ENCODE measurements at regions not wholly inside any gene's neighbourhood (a gene's known extent, or its start where the extent isn't known, plus 50 kb on each side); places are given as distances from the start of the nearest gene placed in this dataset.

- Histone ChIP-seq H2BK15ac (replicated peaks; ENCODE audit: low read depth) (no peak overlapping the region), H3K23ac (ENCODE audit: low read length) (no peak overlapping the region), H3K27me3 (ENCODE audit: insufficient read depth, low read length, poor library complexity) (no peaks in the 10 kb centered on the region), H3K4me3 (ENCODE audit: low read length) (no peak overlapping the region), H3K79me1 (ENCODE audit: low read length) (no peaks in the 10 kb centered on the region), H2BK120ac (ENCODE audit: low read depth, low read length) (no peak overlapping the region), H3K36me3 (ENCODE audit: control insufficient read depth, insufficient read depth, low read length) (no peaks in the 10 kb centered on the region), H3K56ac (ENCODE audit: low read length) (no peak overlapping the region), H4K5ac (ENCODE audit: low read length) (no peak overlapping the region), H2AK5ac (ENCODE audit: low read length) (no peak overlapping the region), H3K18ac (ENCODE audit: low read length) (no peak overlapping the region), H3K9ac (ENCODE audit: low read length) (no peak overlapping the region), H4K8ac (ENCODE audit: low read depth, low read length) (no peak overlapping the region), H3K79me2 (ENCODE audit: control insufficient read depth, insufficient read depth, low read length) (no peaks in the 10 kb centered on the region), H3K4ac (ENCODE audit: low read depth, low read length) (no peak overlapping the region), H3K27ac (ENCODE audit: low read depth, low read length) (no peak overlapping the region), H3K4me2 (ENCODE audit: low read length) (no peak overlapping the region), H2BK5ac (ENCODE audit: low read length) (no peak overlapping the region), H3K4me1 (ENCODE audit: control insufficient read depth, low read depth, low read length) (no peaks in the 10 kb centered on the region)
- no peak for DNase-seq
- WGBS (ENCODE audit: extremely low coverage, insufficient coverage, low lambda C conversion rate), result no CpG with 5 or more reads among the region's 1 CpG
These were observed 179.9 kb downstream of the GABRG1 start for GRCh38 chr4:45944000-45944399.

GRCh38 chr4:45939056-45939455 lies 184.8 kb downstream of the GABRG1 start:
- Histone ChIP-seq H3K27ac (ENCODE audit: low read depth, low read length) (no peak overlapping the region), H2BK15ac (replicated peaks; ENCODE audit: low read depth) (no peak overlapping the region), H3K27me3 (ENCODE audit: insufficient read depth, low read length, poor library complexity) (no peaks in the 10 kb centered on the region), H2AK5ac (ENCODE audit: low read length) (no peak overlapping the region), H3K4ac (ENCODE audit: low read depth, low read length) (no peak overlapping the region), H3K18ac (ENCODE audit: low read length) (no peak overlapping the region), H3K56ac (ENCODE audit: low read length) (no peak overlapping the region), H3K4me1 (ENCODE audit: control insufficient read depth, low read depth, low read length) (no peaks in the 10 kb centered on the region), H3K4me2 (ENCODE audit: low read length) (no peak overlapping the region), H3K4me3 (ENCODE audit: low read length) (no peak overlapping the region), H2BK120ac (ENCODE audit: low read depth, low read length) (no peak overlapping the region), H3K23ac (ENCODE audit: low read length) (no peak overlapping the region), H3K36me3 (ENCODE audit: control insufficient read depth, insufficient read depth, low read length) (no peaks in the 10 kb centered on the region), H3K79me2 (ENCODE audit: control insufficient read depth, insufficient read depth, low read length) (no peaks in the 10 kb centered on the region), H4K5ac (ENCODE audit: low read length) (no peak overlapping the region), H4K8ac (ENCODE audit: low read depth, low read length) (no peak overlapping the region), H2BK5ac (ENCODE audit: low read length) (no peak overlapping the region), H3K79me1 (ENCODE audit: low read length) (no peaks in the 10 kb centered on the region), H3K9ac (ENCODE audit: low read length) (no peak overlapping the region)
- DNase-seq, result no peak

DNA sequence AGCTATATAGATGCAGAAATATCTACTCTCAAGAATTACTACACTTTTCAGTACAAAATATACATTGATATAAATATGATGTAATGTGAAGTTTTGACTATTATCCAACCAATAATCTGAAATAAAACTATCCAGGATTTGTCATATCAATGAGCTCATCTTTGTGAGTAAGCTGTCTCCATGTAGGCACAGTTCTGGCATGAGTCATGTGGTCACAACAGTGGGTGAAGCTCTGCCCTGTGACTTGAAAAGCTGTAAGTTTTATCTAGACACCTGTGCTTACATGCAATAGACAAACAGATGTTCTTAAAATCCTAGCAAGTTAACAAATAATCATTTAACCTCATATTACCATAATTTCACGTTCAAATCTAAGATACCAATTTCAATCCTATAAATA lies 192.7 kb downstream of the GABRG1 start:
- 100% methylated on average over 1 of the region's 1 CpG for WGBS (ENCODE audit: extremely low coverage, insufficient coverage, low lambda C conversion rate)
- no peaks in the 10 kb centered on the region for H3K79me1 ChIP-seq (ENCODE audit: low read length)
- H3K4me3 ChIP-seq (ENCODE audit: low read length), result no peak overlapping the region

DNA sequence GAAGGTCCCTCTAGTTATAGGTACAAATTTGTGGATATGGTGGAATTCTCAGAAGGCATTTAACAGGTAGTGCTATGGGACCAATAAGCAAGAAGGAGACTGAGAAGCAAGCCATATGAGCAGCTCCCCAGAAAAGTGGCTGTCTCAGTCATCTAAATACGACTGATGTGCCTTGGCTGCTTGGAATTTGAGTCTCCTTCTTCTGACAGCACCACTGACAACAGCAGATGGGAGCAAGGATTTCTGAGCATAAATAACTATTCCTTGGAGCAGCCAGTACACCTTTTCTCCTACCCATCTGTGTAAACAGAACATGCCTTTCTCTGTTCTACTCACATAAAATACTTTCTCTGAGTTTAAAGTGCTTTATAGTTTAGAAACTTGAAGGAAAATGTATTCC lies 196.2 kb downstream of the GABRG1 start:
- H3K56ac ChIP-seq (ENCODE audit: low read length), result no peak overlapping the region
- no CpG with 5 or more reads among the region's 1 CpG for WGBS (ENCODE audit: extremely low coverage, insufficient coverage, low lambda C conversion rate)
- no peak overlapping the region for H3K23ac ChIP-seq (ENCODE audit: low read length)
- no peak overlapping the region for H4K8ac ChIP-seq (ENCODE audit: low read depth, low read length)
- no peaks in the 10 kb centered on the region for H3K4me1 ChIP-seq (ENCODE audit: control insufficient read depth, low read depth, low read length)
- H3K9ac ChIP-seq (ENCODE audit: low read length), result no peak overlapping the region
- no peak overlapping the region for H3K4me2 ChIP-seq (ENCODE audit: low read length)
- H3K27ac ChIP-seq (ENCODE audit: low read depth, low read length), result no peak overlapping the region
- no peaks in the 10 kb centered on the region for H3K36me3 ChIP-seq (ENCODE audit: control insufficient read depth, insufficient read depth, low read length)
- H2BK5ac ChIP-seq (ENCODE audit: low read length), result no peak overlapping the region
- H3K4me3 ChIP-seq (ENCODE audit: low read length), result no peak overlapping the region
- H2AK5ac ChIP-seq (ENCODE audit: low read length), result no peak overlapping the region
- H3K18ac ChIP-seq (ENCODE audit: low read length), result no peak overlapping the region
- no peak overlapping the region for H2BK15ac ChIP-seq (replicated peaks; ENCODE audit: low read depth)
- DNase-seq, result no peak
- no peaks in the 10 kb centered on the region for H3K79me2 ChIP-seq (ENCODE audit: control insufficient read depth, insufficient read depth, low read length)
- no peak overlapping the region for H2BK120ac ChIP-seq (ENCODE audit: low read depth, low read length)
- no peak overlapping the region for H4K5ac ChIP-seq (ENCODE audit: low read length)
- no peaks in the 10 kb centered on the region for H3K79me1 ChIP-seq (ENCODE audit: low read length)
- H3K27me3 ChIP-seq (ENCODE audit: insufficient read depth, low read length, poor library complexity), result no peaks in the 10 kb centered on the region
- H3K4ac ChIP-seq (ENCODE audit: low read depth, low read length), result no peak overlapping the region

More for the DNA sequence above, 192.7 kb downstream of the GABRG1 start:
- no peaks in the 10 kb centered on the region for H3K27me3 ChIP-seq (ENCODE audit: insufficient read depth, low read length, poor library complexity)
- no peak overlapping the region for H2BK15ac ChIP-seq (replicated peaks; ENCODE audit: low read depth)
- H3K56ac ChIP-seq (ENCODE audit: low read length), result no peak overlapping the region
- no peak overlapping the region for H2AK5ac ChIP-seq (ENCODE audit: low read length)
- H2BK120ac ChIP-seq (ENCODE audit: low read depth, low read length), result no peak overlapping the region
- H3K4me1 ChIP-seq (ENCODE audit: control insufficient read depth, low read depth, low read length), result no peaks in the 10 kb centered on the region
- no peak overlapping the region for H3K4me2 ChIP-seq (ENCODE audit: low read length)
- DNase-seq, result no peak
- no peak overlapping the region for H3K23ac ChIP-seq (ENCODE audit: low read length)
- H3K79me2 ChIP-seq (ENCODE audit: control insufficient read depth, insufficient read depth, low read length), result no peaks in the 10 kb centered on the region
- no peaks in the 10 kb centered on the region for H3K36me3 ChIP-seq (ENCODE audit: control insufficient read depth, insufficient read depth, low read length)
- no peak overlapping the region for H2BK5ac ChIP-seq (ENCODE audit: low read length)
- no peak overlapping the region for H3K18ac ChIP-seq (ENCODE audit: low read length)
- no peak overlapping the region for H3K4ac ChIP-seq (ENCODE audit: low read depth, low read length)
- H3K27ac ChIP-seq (ENCODE audit: low read depth, low read length), result no peak overlapping the region
- no peak overlapping the region for H4K8ac ChIP-seq (ENCODE audit: low read depth, low read length)
- H3K9ac ChIP-seq (ENCODE audit: low read length), result no peak overlapping the region
- no peak overlapping the region for H4K5ac ChIP-seq (ENCODE audit: low read length)

- Histone ChIP-seq H3K4me1 (ENCODE audit: control insufficient read depth, low read depth, low read length) (no peaks in the 10 kb centered on the region), H3K18ac (ENCODE audit: low read length) (no peak overlapping the region), H2BK5ac (ENCODE audit: low read length) (no peak overlapping the region), H3K23ac (ENCODE audit: low read length) (no peak overlapping the region), H3K27ac (ENCODE audit: low read depth, low read length) (no peak overlapping the region), H3K9ac (ENCODE audit: low read length) (no peak overlapping the region), H3K4me2 (ENCODE audit: low read length) (no peak overlapping the region), H2BK15ac (replicated peaks; ENCODE audit: low read depth) (no peak overlapping the region), H3K4me3 (ENCODE audit: low read length) (no peak overlapping the region), H3K4ac (ENCODE audit: low read depth, low read length) (no peak overlapping the region), H3K56ac (ENCODE audit: low read length) (no peak overlapping the region), H2AK5ac (ENCODE audit: low read length) (no peak overlapping the region), H3K36me3 (ENCODE audit: control insufficient read depth, insufficient read depth, low read length) (no peaks in the 10 kb centered on the region), H2BK120ac (ENCODE audit: low read depth, low read length) (no peak overlapping the region), H4K8ac (ENCODE audit: low read depth, low read length) (no peak overlapping the region), H3K27me3 (ENCODE audit: insufficient read depth, low read length, poor library complexity) (no peaks in the 10 kb centered on the region), H3K79me1 (ENCODE audit: low read length) (no peaks in the 10 kb centered on the region), H3K79me2 (ENCODE audit: control insufficient read depth, insufficient read depth, low read length) (no peaks in the 10 kb centered on the region), H4K5ac (ENCODE audit: low read length) (no peak overlapping the region)
- no peak for DNase-seq
- no CpG with 5 or more reads among the region's 1 CpG for WGBS (ENCODE audit: extremely low coverage, insufficient coverage, low lambda C conversion rate)
These were observed 198.0 kb downstream of the GABRG1 start for GRCh38 chr4:45925809-45926208.

DNA sequence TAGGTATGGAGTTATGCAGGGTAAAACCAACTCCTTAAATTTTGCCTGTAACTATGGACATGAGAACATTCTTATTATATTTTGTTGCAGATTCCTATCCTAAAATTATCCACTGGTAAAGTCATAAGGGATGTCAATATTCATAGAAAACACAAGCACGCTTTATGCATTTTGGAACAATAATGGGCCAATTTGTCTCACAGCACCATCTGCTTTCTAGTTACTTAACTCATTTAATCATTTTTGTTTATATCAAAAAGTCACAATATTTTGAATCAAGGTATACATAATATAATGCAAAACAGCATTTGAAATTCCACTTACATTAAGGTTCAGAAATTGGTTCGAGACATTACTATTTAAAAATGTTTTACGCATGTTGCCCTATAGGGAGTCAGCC lies 203.0 kb downstream of the GABRG1 start:
- Histone ChIP-seq H3K79me2 (ENCODE audit: control insufficient read depth, insufficient read depth, low read length) (no peaks in the 10 kb centered on the region), H4K8ac (ENCODE audit: low read depth, low read length) (no peak overlapping the region), H3K56ac (ENCODE audit: low read length) (no peak overlapping the region), H3K79me1 (ENCODE audit: low read length) (no peaks in the 10 kb centered on the region), H3K4me2 (ENCODE audit: low read length) (no peak overlapping the region), H2BK120ac (ENCODE audit: low read depth, low read length) (no peak overlapping the region), H3K4ac (ENCODE audit: low read depth, low read length) (no peak overlapping the region), H3K4me1 (ENCODE audit: control insufficient read depth, low read depth, low read length) (no peaks in the 10 kb centered on the region), H4K5ac (ENCODE audit: low read length) (no peak overlapping the region), H2BK15ac (replicated peaks; ENCODE audit: low read depth) (no peak overlapping the region), H3K4me3 (ENCODE audit: low read length) (no peak overlapping the region), H2AK5ac (ENCODE audit: low read length) (no peak overlapping the region), H2BK5ac (ENCODE audit: low read length) (no peak overlapping the region), H3K27me3 (ENCODE audit: insufficient read depth, low read length, poor library complexity) (no peaks in the 10 kb centered on the region), H3K23ac (ENCODE audit: low read length) (no peak overlapping the region), H3K27ac (ENCODE audit: low read depth, low read length) (no peak overlapping the region), H3K9ac (ENCODE audit: low read length) (no peak overlapping the region), H3K18ac (ENCODE audit: low read length) (no peak overlapping the region), H3K36me3 (ENCODE audit: control insufficient read depth, insufficient read depth, low read length) (no peaks in the 10 kb centered on the region)
- no peak for DNase-seq
- WGBS (ENCODE audit: extremely low coverage, insufficient coverage, low lambda C conversion rate), result no CpG with 5 or more reads among the region's 3 CpGs

Data from mesendoderm (in vitro differentiated cells).